T-helper 2 cell (primary cell): ENCODE measurements at regions not wholly inside any gene's neighbourhood (a gene's known extent, or its start where the extent isn't known, plus 50 kb on each side); places are given as distances from the start of the nearest gene placed in this dataset.

Source experiments
- DNase-seq, 5 experiments: peaks; one replicate each; pipeline versions ENCODE4 v3.0.0 to v3.0.0-alpha.2; 2012 to 2022

DNA sequence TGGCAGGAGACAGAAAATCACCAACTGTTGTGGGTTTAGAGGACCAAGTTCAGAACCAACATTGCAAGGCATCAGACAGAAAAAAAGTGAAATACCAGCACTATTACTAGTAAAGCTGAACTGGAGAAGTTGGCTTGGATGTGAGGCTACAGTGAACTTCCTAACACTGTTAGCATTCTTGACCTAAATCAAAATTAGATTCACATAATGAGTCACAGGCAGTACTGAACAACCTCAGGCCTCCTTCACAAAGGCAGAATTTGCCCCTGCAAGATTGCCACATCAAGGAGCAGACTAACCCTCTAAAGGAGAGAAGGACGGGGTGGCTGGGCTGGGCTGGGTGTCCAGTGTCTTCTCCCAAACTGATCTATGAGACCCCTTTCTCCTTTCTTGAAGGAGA is 539.7 kb downstream of the SNAPC1 start:
- peak in 1 of 5 experiments; percentile 2 for DNase-seq

- DNase-seq, result no peak
Observed at GRCh38 chr14:62303437-62303836, 541.2 kb downstream of the SNAPC1 start.

- DNase-seq, result no peak
Observed at GRCh38 chr14:62304257-62304656, 542.0 kb downstream of the SNAPC1 start.

DNA sequence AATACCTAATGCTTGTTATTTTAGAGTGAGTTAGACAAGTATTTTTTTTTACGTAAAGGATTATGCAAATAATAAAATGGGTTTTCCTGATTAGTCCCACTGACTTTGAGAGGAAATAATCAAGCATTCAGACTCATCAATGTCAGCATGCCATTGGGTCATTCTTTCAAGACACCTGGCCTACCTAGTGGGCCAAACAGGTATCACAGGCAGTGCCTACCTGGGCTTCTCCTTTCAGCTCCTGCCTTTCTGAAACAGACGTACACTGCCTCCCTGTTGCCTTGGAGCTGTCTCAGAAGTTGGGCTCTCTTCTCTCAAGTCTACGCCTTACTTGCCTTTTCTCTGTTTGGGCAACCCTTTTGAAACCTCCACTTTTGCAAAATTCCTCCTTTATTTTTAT is 545.6 kb downstream of the SNAPC1 start:
- no peak for DNase-seq

DNA sequence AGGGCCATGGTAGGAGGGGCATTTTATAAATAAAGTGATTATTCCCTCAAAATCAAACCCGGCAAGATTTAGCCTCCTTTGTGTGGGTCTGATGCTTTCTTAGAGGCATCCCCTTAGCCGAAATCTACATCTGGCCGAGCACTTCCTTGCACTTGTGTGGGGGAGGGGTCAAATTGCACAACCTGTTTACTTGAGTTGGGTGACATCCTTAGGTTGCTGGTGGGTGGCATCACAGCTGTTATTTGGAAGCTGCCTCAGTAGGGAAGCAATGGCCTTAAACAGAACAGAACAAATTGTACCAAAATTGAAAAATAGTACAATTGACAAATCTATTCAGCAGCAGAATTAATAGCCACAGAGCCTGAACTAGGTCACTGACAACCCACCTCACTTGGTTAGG is 546.1 kb downstream of the SNAPC1 start:
- no peak for DNase-seq

- DNase-seq, result no peak
Observed at GRCh38 chr14:62308891-62309290, 546.7 kb downstream of the SNAPC1 start.

- no peak for DNase-seq
Observed at GRCh38 chr14:62313212-62313611, 551.0 kb downstream of the SNAPC1 start.

GRCh38 chr14:62314221-62314620 is 552.0 kb downstream of the SNAPC1 start:
- no peak for DNase-seq

GRCh38 chr14:62314871-62315270 is 552.7 kb downstream of the SNAPC1 start:
- no peak for DNase-seq

- no peak for DNase-seq
Observed at GRCh38 chr14:62315631-62316030, 553.4 kb downstream of the SNAPC1 start.

GRCh38 chr14:62322216-62322615 is 560.0 kb downstream of the SNAPC1 start:
- no peak for DNase-seq

GRCh38 chr14:62329427-62329826 is 567.2 kb downstream of the SNAPC1 start:
- no peak for DNase-seq

DNA sequence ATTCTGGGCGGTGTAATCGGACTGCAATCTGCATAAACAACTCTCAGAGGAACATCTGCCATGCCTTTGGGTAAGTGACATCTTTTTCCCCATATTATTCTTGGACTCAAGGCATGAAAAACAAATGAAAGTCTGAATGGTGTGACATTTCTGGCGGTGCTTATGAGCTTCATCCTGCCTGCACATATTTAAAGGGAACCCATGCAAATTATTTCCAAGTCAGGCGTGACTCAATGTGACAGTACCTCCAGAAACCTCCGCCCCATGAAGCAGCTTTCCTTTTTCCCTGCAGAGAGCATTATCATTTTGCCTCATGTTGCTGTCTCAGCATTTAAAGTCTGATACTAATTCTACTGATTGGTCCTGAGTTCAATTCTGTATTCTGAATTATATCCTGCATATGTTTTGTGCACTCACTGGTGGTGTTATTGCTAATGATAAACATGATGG is 585.4 kb downstream of the SNAPC1 start:
- no peak for DNase-seq

- DNase-seq, result no peak
Observed at GRCh38 chr14:62357362-62357761, 595.1 kb downstream of the SNAPC1 start.

GRCh38 chr14:62364161-62364560 is 601.9 kb downstream of the SNAPC1 start:
- no peak for DNase-seq

DNA sequence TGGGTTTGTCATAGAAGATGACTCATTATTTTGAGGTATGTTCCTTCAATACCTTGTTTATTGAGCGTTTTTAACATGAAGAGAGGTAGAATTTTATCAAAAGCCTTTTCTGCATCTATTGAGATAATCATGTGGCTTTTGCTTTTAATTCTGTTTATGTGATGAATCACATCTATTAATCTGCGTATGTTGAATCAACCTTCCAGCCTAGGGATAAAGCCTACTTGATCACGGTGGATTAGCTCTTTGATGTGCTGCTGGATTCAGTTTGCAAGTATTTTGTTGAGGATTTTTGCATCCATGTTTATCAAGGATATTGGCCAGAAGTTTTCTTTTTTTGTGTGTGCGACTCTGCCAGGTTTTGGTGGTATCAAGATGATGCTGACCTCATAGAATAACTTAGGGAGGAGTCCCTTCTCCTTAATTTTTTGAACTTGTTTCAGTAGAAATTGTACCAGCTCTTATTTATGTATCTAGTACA is 602.6 kb downstream of the SNAPC1 start:
- DNase-seq, result no peak

GRCh38 chr14:62369919-62370560 is 607.8 kb downstream of the SNAPC1 start:
- no peak for DNase-seq

- DNase-seq, result no peak
Observed at GRCh38 chr14:62373944-62374343, 611.7 kb downstream of the SNAPC1 start.

- DNase-seq, result no peak
Observed at GRCh38 chr14:62378057-62378456, 615.8 kb downstream of the SNAPC1 start.

- no peak for DNase-seq
Observed at GRCh38 chr14:62381311-62382070, 619.3 kb downstream of the SNAPC1 start.

GRCh38 chr14:62409169-62409568 is 636.1 kb downstream of the KCNH5 start:
- no peak for DNase-seq

DNA sequence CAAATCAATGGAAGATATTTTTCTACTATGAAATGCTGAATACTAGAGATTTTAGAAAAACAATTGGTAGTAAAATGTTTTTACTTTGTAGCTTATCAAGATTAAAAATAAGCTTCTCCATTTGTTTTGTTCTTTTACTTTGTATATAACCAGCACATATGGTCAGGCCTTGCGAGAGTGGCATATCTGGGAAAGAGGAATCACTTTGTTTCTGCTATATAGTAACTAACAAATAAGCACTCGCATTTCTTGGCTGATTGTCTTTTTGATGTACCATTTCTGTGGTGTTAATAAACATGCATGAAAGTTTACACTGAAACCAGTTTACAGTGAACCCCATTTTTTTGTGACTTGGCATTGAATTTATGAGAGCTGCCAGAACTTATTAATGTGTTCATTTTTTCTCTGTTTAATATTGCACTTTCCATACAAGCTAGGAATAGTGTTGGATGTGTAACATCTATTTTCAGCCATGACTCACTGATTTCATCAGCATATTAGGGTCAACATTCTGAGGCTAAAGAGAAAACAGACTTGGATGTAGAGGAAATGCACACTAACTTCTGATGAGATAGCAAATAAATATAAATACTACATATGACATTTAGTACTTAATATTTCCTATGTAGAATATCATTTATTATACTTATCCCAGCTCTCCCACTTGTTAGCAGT is 635.5 kb downstream of the KCNH5 start:
- DNase-seq, result no peak

DNA sequence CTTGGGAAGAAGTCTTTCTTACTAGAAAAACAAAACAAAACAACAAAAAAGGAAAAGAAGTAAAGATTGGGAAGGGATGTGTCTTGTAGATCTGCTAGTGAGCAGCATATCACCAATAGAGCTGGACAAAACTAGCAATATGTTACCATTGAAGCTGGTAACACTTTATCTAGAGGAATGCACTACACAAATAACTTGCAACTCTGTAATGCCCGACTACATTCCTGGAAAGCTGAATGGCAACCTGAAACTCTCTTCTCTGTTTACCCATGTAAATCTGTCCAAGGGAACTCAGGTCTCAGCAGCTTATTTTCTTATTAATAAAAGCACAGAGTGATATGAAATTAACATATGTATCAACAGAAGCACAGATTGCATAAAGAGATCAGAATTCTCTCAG is 624.4 kb downstream of the KCNH5 start:
- no peak for DNase-seq
